Stimulated activated CD8-positive, alpha-beta memory T cell treated with anti-CD3 and anti-CD28 coated beads, Interleukin-15, amount 100 ng/mL, for 4 hours (primary cell): ENCODE measurements at regions not wholly inside any gene's neighbourhood (a gene's known extent, or its start where the extent isn't known, plus 50 kb on each side); places are given as distances from the start of the nearest gene placed in this dataset.

ENCODE experiments used
- DNase-seq, 2 donors: peaks; one replicate each; pipeline ENCODE4 v3.0.0-alpha.2; 2020; ENCODE audit warnings: low read depth in 2 of 2

GRCh38 chr1:29973406-29973805 is 737.1 kb downstream of the PTPRU start:
- no peak for DNase-seq

- no peak for DNase-seq
These were observed 736.2 kb downstream of the PTPRU start for GRCh38 chr1:29972421-29973053.

- no peak for DNase-seq
These were observed 735.4 kb downstream of the PTPRU start for GRCh38 chr1:29971703-29972102.

- DNase-seq = no peak
These were observed 734.5 kb downstream of the PTPRU start for GRCh38 chr1:29970747-29971325.

GRCh38 chr1:29969576-29969975 is 733.3 kb downstream of the PTPRU start:
- no peak for DNase-seq

- DNase-seq = no peak
These were observed 730.9 kb downstream of the PTPRU start for GRCh38 chr1:29967261-29967660.

- no peak for DNase-seq
These were observed 730.3 kb downstream of the PTPRU start for GRCh38 chr1:29966526-29967045.

- no peak for DNase-seq
These were observed 728.6 kb downstream of the PTPRU start for GRCh38 chr1:29964718-29965533.

- DNase-seq = no peak
These were observed 727.6 kb downstream of the PTPRU start for GRCh38 chr1:29963946-29964345.

GRCh38 chr1:29962831-29963247 is 726.5 kb downstream of the PTPRU start:
- DNase-seq = no peak

- no peak for DNase-seq
These were observed 726.0 kb downstream of the PTPRU start for GRCh38 chr1:29962336-29962735.

- DNase-seq = no peak
These were observed 725.2 kb downstream of the PTPRU start for GRCh38 chr1:29961293-29962059.

- no peak for DNase-seq
These were observed 724.6 kb downstream of the PTPRU start for GRCh38 chr1:29960876-29961275.

- no peak for DNase-seq
These were observed 723.9 kb downstream of the PTPRU start for GRCh38 chr1:29960156-29960755.

GRCh38 chr1:29959356-29959755 is 723.0 kb downstream of the PTPRU start:
- no peak for DNase-seq

GRCh38 chr1:29958271-29958670 is 721.9 kb downstream of the PTPRU start:
- DNase-seq = no peak

GRCh38 chr1:29956349-29957030 is 720.2 kb downstream of the PTPRU start:
- no peak for DNase-seq

- no peak for DNase-seq
These were observed 718.3 kb downstream of the PTPRU start for GRCh38 chr1:29954591-29954990.

GRCh38 chr1:29953961-29954360 is 717.6 kb downstream of the PTPRU start:
- no peak for DNase-seq

- DNase-seq = no peak
These were observed 713.4 kb downstream of the PTPRU start for GRCh38 chr1:29949676-29950075.

GRCh38 chr1:29948581-29948980 is 712.3 kb downstream of the PTPRU start:
- DNase-seq = no peak
